Prostate gland (tissue), 2 donors: ENCODE measurements at regions not wholly inside any gene's neighbourhood (a gene's known extent, or its start where the extent isn't known, plus 50 kb on each side); places are given as distances from the start of the nearest gene placed in this dataset.

Source experiments
- DNase-seq: peaks from one replicate; pipeline ENCODE4 v3.0.0-alpha.2; 2019; ENCODE audit warnings: low spot score
- H3K27ac ChIP-seq, 2 donors: fragments of 200-600 bp; sonication (generic); 2 replicates each; pipeline ENCODE4 v1.5.1; 2017 to 2019
- H3K27me3 ChIP-seq: fragments of 200-600 bp; sonication (generic); replicated peaks from 2 replicates; pipeline ENCODE4 v1.5.1; 2019; ENCODE audit not compliant: insufficient read depth
- H3K36me3 ChIP-seq, 2 donors: fragments of 200-600 bp; sonication (generic); 1 replicate in 1 of 2; 2 replicates in 1 of 2; pipeline versions ENCODE4 v1.5.1 to v1.8.1; 2017 to 2019
- H3K4me1 ChIP-seq: fragments of 200-600 bp; sonication (generic); replicated peaks from 2 replicates; pipeline ENCODE4 v1.5.1; 2019
- H3K4me3 ChIP-seq, 2 donors: fragments of 200-600 bp; sonication (generic); 2 replicates each; pipeline ENCODE4 v1.5.1; 2017 to 2019
- H3K9me3 ChIP-seq: fragments of 200-600 bp; sonication (generic); 2 replicates; pipeline ENCODE4 v1.5.1; 2017
- CTCF ChIP-seq, 4 experiments: fragments of 200-600 bp in 2 of 4; fragments of 450-650 bp in 2 of 4; sonication (generic) in 2 of 4; IDR thresholded peaks; 1 replicate in 3 of 4; 2 replicates in 1 of 4; pipeline ENCODE4 v1.5.1; 2016 to 2019; ENCODE audit warnings: antibody characterized with exemption in 4 of 4, mild to moderate bottlenecking in 2 of 4, moderate library complexity in 2 of 4
- POLR2A ChIP-seq: fragments of 450-650 bp; IDR thresholded peaks from one replicate; pipeline ENCODE4 v1.6.1; 2016; ENCODE audit warnings: antibody characterized with exemption, mild to moderate bottlenecking
- POLR2AphosphoS5 ChIP-seq: sonication (generic); formaldehyde crosslinking; IDR thresholded peaks from one replicate; pipeline ENCODE4 v1.6.1; 2017; ENCODE audit warnings: antibody characterized with exemption
- WGBS: methylation state at CpG from one replicate; pipeline ENCODE4 v1.1.5; 2018; 5-methylcytosine and 5-hydroxymethylcytosine counted together
- intact Hi-C: fragments of 100-400 bp; cut with DNase I; formaldehyde crosslinking; loops from one replicate; pipeline ENCODE4 v1.14.2; 2022

GRCh38 chr1:118404024-118404423 lies 219.0 kb upstream of the SPAG17 start:
- H3K4me1 ChIP-seq, result no peaks in the 10 kb centered on the region
- intact Hi-C loops, result no loop called here
- 95% methylated on average over 1 of the region's 1 CpG for whole genome bisulfite sequencing
- no peaks in the 10 kb centered on the region for H3K27me3 ChIP-seq
- TF ChIP-seq POLR2A, result no peak
- TF ChIP-seq CTCF (IDR thresholded peaks at IDR 0.05), result no peak
- no peak for TF ChIP-seq POLR2AphosphoS5
- no peaks in the 10 kb centered on the region for H3K36me3 ChIP-seq
- DNase-seq, result no peak
- H3K9me3 ChIP-seq, result no peaks in the 10 kb centered on the region
- no peak overlapping the region for H3K27ac ChIP-seq
- H3K4me3 ChIP-seq, result no peak overlapping the region

- no peaks in the 10 kb centered on the region for H3K9me3 ChIP-seq
- no peaks in the 10 kb centered on the region for H3K36me3 ChIP-seq
- no peak for DNase-seq
- H3K27me3 ChIP-seq, result no peaks in the 10 kb centered on the region
- no peak overlapping the region for H3K27ac ChIP-seq
- H3K4me3 ChIP-seq, result no peak overlapping the region
- WGBS, result 45% methylated on average over 2 of the region's 2 CpGs
- TF ChIP-seq POLR2A (no peak), POLR2AphosphoS5 (no peak), CTCF (IDR thresholded peaks at IDR 0.05) (no peak)
- intact Hi-C loops, result no loop called here
- no peaks in the 10 kb centered on the region for H3K4me1 ChIP-seq
Observed at GRCh38 chr1:118397496-118397859, 212.4 kb upstream of the SPAG17 start.

GRCh38 chr1:118396829-118397495 lies 211.9 kb upstream of the SPAG17 start:
- TF ChIP-seq CTCF (IDR thresholded peaks at IDR 0.05) (no peak), POLR2AphosphoS5 (no peak), POLR2A (no peak)

GRCh38 chr1:118396279-118396678 lies 211.3 kb upstream of the SPAG17 start:
- Histone ChIP-seq H3K27ac (no peak overlapping the region), H3K36me3 (no peaks in the 10 kb centered on the region), H3K4me1 (no peaks in the 10 kb centered on the region), H3K9me3 (no peaks in the 10 kb centered on the region), H3K4me3 (no peak overlapping the region), H3K27me3 (no peaks in the 10 kb centered on the region)
- TF ChIP-seq CTCF (IDR thresholded peaks at IDR 0.05) (no peak), POLR2AphosphoS5 (no peak), POLR2A (no peak)
- WGBS, result 7% methylated on average over 1 of the region's 1 CpG
- intact Hi-C loops, result no loop called here
- DNase-seq, result no peak

More at GRCh38 chr1:118396829-118397495, 211.9 kb upstream of the SPAG17 start:
- Histone ChIP-seq H3K9me3 (no peaks in the 10 kb centered on the region), H3K4me3 (no peak overlapping the region), H3K36me3 (no peaks in the 10 kb centered on the region), H3K27me3 (no peaks in the 10 kb centered on the region), H3K27ac (no peak overlapping the region), H3K4me1 (no peaks in the 10 kb centered on the region)
- intact Hi-C loops, result no loop called here
- no peak for DNase-seq
- WGBS, result 43% methylated on average over 4 of the region's 4 CpGs

- H3K4me1 ChIP-seq, result no peaks in the 10 kb centered on the region
- WGBS, result 35% methylated on average over 7 of the region's 7 CpGs
- DNase-seq, result no peak
- TF ChIP-seq CTCF (IDR thresholded peaks at IDR 0.05), result no peak
- TF ChIP-seq POLR2A, result no peak
- no peak for TF ChIP-seq POLR2AphosphoS5
- no peaks in the 10 kb centered on the region for H3K9me3 ChIP-seq
- no peak overlapping the region for H3K4me3 ChIP-seq
- H3K27me3 ChIP-seq, result no peaks in the 10 kb centered on the region
- intact Hi-C loops, result no loop called here
- H3K27ac ChIP-seq, result no peak overlapping the region
- no peaks in the 10 kb centered on the region for H3K36me3 ChIP-seq
Observed at GRCh38 chr1:118395430-118395991, 210.5 kb upstream of the SPAG17 start.
